Left ventricle myocardium inferior (tissue), 1 donor: ENCODE measurements at regions not wholly inside any gene's neighbourhood (a gene's known extent, or its start where the extent isn't known, plus 50 kb on each side); places are given as distances from the start of the nearest gene placed in this dataset.

Source experiments
- DNase-seq: peaks from one replicate; pipeline ENCODE4 v3.0.0-alpha.2; 2020
- H3K27ac ChIP-seq: fragments of 200-600 bp; replicated peaks from 2 replicates; pipeline ENCODE4 v1.8.0; 2021
- H3K27me3 ChIP-seq: fragments of 200-600 bp; 2 replicates; pipeline ENCODE4 v1.8.0; 2021; ENCODE audit warnings: low read depth
- H3K36me3 ChIP-seq: fragments of 200-600 bp; 2 replicates; pipeline ENCODE4 v1.8.0; 2021
- H3K4me1 ChIP-seq: fragments of 200-600 bp; 2 replicates; pipeline ENCODE4 v1.8.0; 2021
- H3K4me3 ChIP-seq: fragments of 200-600 bp; 2 replicates; pipeline ENCODE4 v1.8.0; 2021; ENCODE audit warnings: mild to moderate bottlenecking, moderate library complexity
- H3K9me3 ChIP-seq: fragments of 200-600 bp; replicated peaks from 2 replicates; pipeline ENCODE4 v1.8.0; 2021
- CTCF ChIP-seq: fragments of 200-600 bp; IDR thresholded peaks from 2 replicates; pipeline ENCODE4 v1.8.0; 2021; ENCODE audit warnings: antibody characterized with exemption, mild to moderate bottlenecking, borderline replicate concordance
- intact Hi-C: fragments of 100-400 bp; cut with micrococcal nuclease; formaldehyde crosslinking; loops from one replicate; pipeline ENCODE4 v1.11.0; 2022
- donor health status: DM: no; HTN: yes; CAD: no; lungs with severe emphysema.

- Histone ChIP-seq H3K9me3 (no peaks in the 10 kb centered on the region), H3K4me1 (peaks cover 22% of the 10 kb centered on the region), H3K27me3 (no peaks in the 10 kb centered on the region), H3K4me3 (no peak overlapping the region), H3K27ac (no peak overlapping the region), H3K36me3 (no peaks in the 10 kb centered on the region)
- no peak for DNase-seq
- TF ChIP-seq CTCF, result no peak
- intact Hi-C loops, result no loop called here
Measured at GRCh38 chr15:36498916-36499315, 80.5 kb upstream of the CDIN1 start.

DNA sequence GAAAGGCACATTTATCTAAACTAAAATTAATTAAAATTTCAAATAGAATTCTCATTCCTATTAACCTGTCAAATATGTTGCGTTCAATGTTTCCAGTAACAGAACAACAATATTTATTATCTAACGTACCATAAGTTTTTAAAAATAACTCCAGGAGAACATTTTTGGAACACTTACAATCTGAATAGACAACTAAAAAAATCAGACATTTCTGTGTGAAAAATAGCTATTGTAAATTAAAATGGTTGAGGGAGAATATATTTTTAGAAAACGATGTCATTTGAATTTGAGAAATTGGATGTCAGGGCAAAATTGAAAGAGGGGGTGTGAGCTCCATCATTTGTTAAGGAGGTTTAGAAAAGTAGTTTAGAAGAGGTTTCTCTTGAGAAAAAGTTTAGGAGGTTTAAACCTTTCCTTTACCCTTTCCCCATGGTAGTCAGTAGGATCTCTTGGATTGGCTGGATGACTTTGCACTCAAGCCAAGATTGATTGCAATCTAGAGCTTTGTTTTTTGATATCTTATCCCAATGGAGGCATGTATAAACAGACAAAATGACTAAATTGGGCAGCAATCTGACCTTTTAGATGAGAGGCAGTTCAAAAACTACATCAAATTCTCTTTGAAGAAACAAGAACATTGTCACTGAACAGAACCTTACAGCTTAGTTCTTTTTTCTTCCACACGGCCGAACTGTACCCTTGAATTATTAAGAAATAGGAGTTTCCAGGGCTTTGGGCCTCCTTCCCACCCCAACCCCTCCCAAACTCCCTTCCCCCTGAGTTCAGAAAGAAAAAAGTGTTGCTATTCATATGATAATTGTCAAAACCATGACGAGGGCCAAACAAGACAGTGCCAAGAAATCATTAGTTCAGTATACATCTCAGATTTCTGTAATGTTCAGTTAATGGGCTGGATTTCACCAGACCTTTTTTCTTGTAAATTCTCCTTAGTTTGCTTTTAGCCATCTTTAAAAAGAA, 79.7 kb upstream of the CDIN1 start:
- TF ChIP-seq CTCF, result no peak
- H3K36me3 ChIP-seq, result no peaks in the 10 kb centered on the region
- H3K27me3 ChIP-seq, result no peaks in the 10 kb centered on the region
- H3K4me1 ChIP-seq, result peaks cover 22% of the 10 kb centered on the region
- no peak overlapping the region for H3K4me3 ChIP-seq
- no peaks in the 10 kb centered on the region for H3K9me3 ChIP-seq
- intact Hi-C loops, result no loop called here
- H3K27ac ChIP-seq, result no peak overlapping the region
- no peak for DNase-seq

- DNase-seq, result no peak
- Histone ChIP-seq H3K27ac (peak overlapping the region; percentile 12), H3K4me3 (no peak overlapping the region), H3K4me1 (peaks cover 22% of the 10 kb centered on the region), H3K27me3 (no peaks in the 10 kb centered on the region), H3K36me3 (no peaks in the 10 kb centered on the region), H3K9me3 (no peaks in the 10 kb centered on the region)
- TF ChIP-seq CTCF, result peak; percentile 78
- intact Hi-C loops, result no loop called here
Measured at GRCh38 chr15:36501063-36501678, 78.3 kb upstream of the CDIN1 start.

- Histone ChIP-seq H3K27me3 (no peaks in the 10 kb centered on the region), H3K27ac (no peak overlapping the region), H3K4me1 (peaks cover 25% of the 10 kb centered on the region), H3K4me3 (no peak overlapping the region), H3K9me3 (no peaks in the 10 kb centered on the region), H3K36me3 (no peaks in the 10 kb centered on the region)
- no peak for DNase-seq
- intact Hi-C loops, result no loop called here
- no peak for TF ChIP-seq CTCF
Measured at GRCh38 chr15:36502509-36502908, 76.9 kb upstream of the CDIN1 start.

DNA sequence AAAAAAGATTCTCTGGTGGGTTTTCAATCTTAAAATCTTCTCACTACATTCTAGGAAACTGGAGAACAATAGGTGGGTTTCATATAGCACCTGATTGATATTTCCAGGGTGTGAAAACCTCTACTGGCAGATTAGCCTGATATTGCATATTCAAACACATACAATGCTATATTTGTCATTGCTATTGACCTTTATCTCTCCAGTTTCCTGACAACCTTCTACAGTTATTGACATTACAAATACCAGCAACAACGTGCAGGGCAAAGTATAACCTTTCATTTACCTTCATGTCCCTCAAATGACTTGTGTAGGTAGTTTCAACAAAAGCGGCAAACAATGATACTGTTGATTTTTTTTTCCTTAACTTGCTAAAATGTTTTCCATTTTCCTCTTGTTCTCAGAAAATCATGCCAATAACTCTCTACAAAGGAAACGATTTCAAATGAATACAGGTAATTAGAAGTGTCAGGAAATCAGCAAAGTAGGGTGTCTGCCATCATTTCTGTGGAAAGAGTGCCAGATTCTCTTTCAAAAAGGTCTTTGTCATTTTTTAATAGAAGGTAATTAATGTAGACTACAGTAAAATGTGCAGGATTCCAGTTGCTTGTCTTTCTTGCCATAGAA, 72.6 kb upstream of the CDIN1 start:
- no peak for TF ChIP-seq CTCF
- no peak overlapping the region for H3K27ac ChIP-seq
- H3K36me3 ChIP-seq, result no peaks in the 10 kb centered on the region
- no peaks in the 10 kb centered on the region for H3K9me3 ChIP-seq
- H3K4me1 ChIP-seq, result peaks cover 3% of the 10 kb centered on the region
- H3K27me3 ChIP-seq, result no peaks in the 10 kb centered on the region
- intact Hi-C loops, result no loop called here
- H3K4me3 ChIP-seq, result no peak overlapping the region
- DNase-seq, result no peak
